ENCODE measurements at regions not wholly inside any gene's neighbourhood (a gene's known extent, or its start where the extent isn't known, plus 50 kb on each side); places are given as distances from the start of the nearest gene placed in this dataset.

DNA sequence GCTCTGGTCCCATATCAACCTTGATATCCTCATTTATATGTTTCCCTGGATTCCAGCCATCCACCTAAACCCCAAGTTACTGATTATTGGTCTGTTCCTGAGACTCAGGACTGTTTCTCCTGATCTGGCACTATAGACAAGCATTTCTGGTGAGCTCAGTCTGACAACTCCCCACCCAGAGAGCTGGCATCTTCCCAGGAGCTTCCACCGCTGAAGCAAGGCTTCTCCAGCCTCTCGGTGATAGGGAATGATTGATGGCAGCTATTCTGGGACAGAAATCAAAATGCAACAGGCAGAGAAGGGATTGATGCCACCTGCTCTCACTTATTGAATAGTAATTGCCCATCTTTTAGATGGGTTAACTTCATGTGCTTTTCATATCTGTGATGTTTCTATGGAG is 169.7 kb upstream of the GGTLC1 start:
- Histone ChIP-seq H2AFZ (ENCODE audit: insufficient read depth, low read depth, low read length, poor library complexity, severe bottlenecking) (no peak overlapping the region), H3K9ac (ENCODE audit: insufficient read depth, low read length, poor library complexity, severe bottlenecking) (no peak overlapping the region), H3K4me2 (replicated peaks; ENCODE audit: extremely low read depth, low read length, poor library complexity, severe bottlenecking) (no peak overlapping the region), H4K20me1 (ENCODE audit: insufficient read depth, low read length) (no peaks in the 10 kb centered on the region), H3K79me2 (ENCODE audit: insufficient read depth, low read length) (no peaks in the 10 kb centered on the region), H3K9me3 (replicated peaks in 1 of 2; ENCODE audit: control insufficient read depth in 1 of 2, insufficient read depth in 1 of 2, low read length in 2 of 2) (no peaks in the 10 kb centered on the region), H3K4me1 (ENCODE audit: control insufficient read depth in 1 of 2, insufficient read depth in 2 of 2, low read length in 2 of 2) (no peaks in the 10 kb centered on the region), H3K36me3 (replicated peaks in 1 of 2; ENCODE audit: control insufficient read depth in 1 of 2, insufficient read depth in 2 of 2, low read length in 2 of 2) (no peaks in the 10 kb centered on the region), H3K27me3 (ENCODE audit: control insufficient read depth in 2 of 2, insufficient read depth in 2 of 2, low read length in 2 of 2) (no peaks in the 10 kb centered on the region), H3K4me3 (replicated peaks in 1 of 3; ENCODE audit: low read depth in 2 of 3, low read length in 3 of 3) (no peak overlapping the region), H3K27ac (ENCODE audit: low read depth in 1 of 2, low read length in 2 of 2) (no peak overlapping the region)
- DNase-seq, result no peak
- Mint-ChIP-seq H3K27ac (no peak overlapping the region), H3K4me1 (no peaks in the 10 kb centered on the region), H3K36me3 (no peaks in the 10 kb centered on the region), H3K4me3 (no peak overlapping the region), H3K27me3 (ENCODE audit: low read depth in 3 of 3) (peaks cover 0 to 4% (median 3%) of the 10 kb centered on the region in 3 donors), H3K9me3 (peaks cover 0 to 1% (median 0%) of the 10 kb centered on the region in 7 donors)
- TF ChIP-seq, protein P1, sequence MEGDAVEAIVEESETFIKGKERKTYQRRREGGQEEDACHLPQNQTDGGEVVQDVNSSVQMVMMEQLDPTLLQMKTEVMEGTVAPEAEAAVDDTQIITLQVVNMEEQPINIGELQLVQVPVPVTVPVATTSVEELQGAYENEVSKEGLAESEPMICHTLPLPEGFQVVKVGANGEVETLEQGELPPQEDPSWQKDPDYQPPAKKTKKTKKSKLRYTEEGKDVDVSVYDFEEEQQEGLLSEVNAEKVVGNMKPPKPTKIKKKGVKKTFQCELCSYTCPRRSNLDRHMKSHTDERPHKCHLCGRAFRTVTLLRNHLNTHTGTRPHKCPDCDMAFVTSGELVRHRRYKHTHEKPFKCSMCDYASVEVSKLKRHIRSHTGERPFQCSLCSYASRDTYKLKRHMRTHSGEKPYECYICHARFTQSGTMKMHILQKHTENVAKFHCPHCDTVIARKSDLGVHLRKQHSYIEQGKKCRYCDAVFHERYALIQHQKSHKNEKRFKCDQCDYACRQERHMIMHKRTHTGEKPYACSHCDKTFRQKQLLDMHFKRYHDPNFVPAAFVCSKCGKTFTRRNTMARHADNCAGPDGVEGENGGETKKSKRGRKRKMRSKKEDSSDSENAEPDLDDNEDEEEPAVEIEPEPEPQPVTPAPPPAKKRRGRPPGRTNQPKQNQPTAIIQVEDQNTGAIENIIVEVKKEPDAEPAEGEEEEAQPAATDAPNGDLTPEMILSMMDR (IDR thresholded peaks at IDR 0.05), result no peak
- intact Hi-C loops (cut with micrococcal nuclease), result no loop called here
- no CpG with 5 or more reads among the region's 2 CpGs for WGBS (ENCODE audit: insufficient coverage)

DNA sequence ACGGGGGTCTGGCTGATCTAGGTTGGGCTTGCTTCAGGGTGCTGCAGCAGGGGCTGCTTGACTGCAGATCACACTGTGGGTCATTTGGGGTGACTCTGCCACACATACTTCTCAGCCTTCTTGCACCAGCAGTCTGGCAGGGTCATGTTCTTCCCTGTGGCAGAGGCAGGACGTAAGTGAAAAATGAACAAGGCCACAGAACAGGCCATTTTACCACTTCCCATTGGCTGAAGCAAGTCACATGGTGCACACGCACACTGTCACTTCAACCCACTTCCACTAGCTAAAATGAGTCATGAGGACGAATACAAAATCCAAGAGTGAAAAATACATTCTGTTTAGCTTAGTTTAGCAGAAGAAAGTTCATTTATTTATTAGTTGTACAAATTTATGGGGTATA is 168.6 kb upstream of the GGTLC1 start:
- Mint-ChIP-seq H3K9me3 (peaks cover 0 to 1% (median 0%) of the 10 kb centered on the region in 7 donors), H3K4me3 (no peak overlapping the region), H3K4me1 (no peaks in the 10 kb centered on the region), H3K27ac (no peak overlapping the region), H3K36me3 (no peaks in the 10 kb centered on the region), H3K27me3 (ENCODE audit: low read depth in 3 of 3) (peaks cover 0 to 4% (median 3%) of the 10 kb centered on the region in 3 donors)
- Histone ChIP-seq H4K20me1 (ENCODE audit: insufficient read depth, low read length) (no peaks in the 10 kb centered on the region), H3K9me3 (replicated peaks in 1 of 2; ENCODE audit: control insufficient read depth in 1 of 2, insufficient read depth in 1 of 2, low read length in 2 of 2) (no peaks in the 10 kb centered on the region), H3K4me3 (replicated peaks in 1 of 3; ENCODE audit: low read depth in 2 of 3, low read length in 3 of 3) (no peak overlapping the region), H3K36me3 (replicated peaks in 1 of 2; ENCODE audit: control insufficient read depth in 1 of 2, insufficient read depth in 2 of 2, low read length in 2 of 2) (no peaks in the 10 kb centered on the region), H3K9ac (ENCODE audit: insufficient read depth, low read length, poor library complexity, severe bottlenecking) (no peak overlapping the region), H3K27me3 (ENCODE audit: control insufficient read depth in 2 of 2, insufficient read depth in 2 of 2, low read length in 2 of 2) (no peaks in the 10 kb centered on the region), H3K27ac (ENCODE audit: low read depth in 1 of 2, low read length in 2 of 2) (no peak overlapping the region), H3K4me2 (replicated peaks; ENCODE audit: extremely low read depth, low read length, poor library complexity, severe bottlenecking) (no peak overlapping the region), H3K4me1 (ENCODE audit: control insufficient read depth in 1 of 2, insufficient read depth in 2 of 2, low read length in 2 of 2) (no peaks in the 10 kb centered on the region), H2AFZ (ENCODE audit: insufficient read depth, low read depth, low read length, poor library complexity, severe bottlenecking) (no peak overlapping the region), H3K79me2 (ENCODE audit: insufficient read depth, low read length) (no peaks in the 10 kb centered on the region)
- WGBS (ENCODE audit: insufficient coverage), result 100% methylated on average over 2 of the region's 4 CpGs
- intact Hi-C loops (cut with micrococcal nuclease), result no loop called here
- TF ChIP-seq, protein P1 (IDR thresholded peaks at IDR 0.05), result no peak
- DNase-seq, result no peak

Data from CD14-positive monocyte (primary cell).